ENCODE measurements at regions not wholly inside any gene's neighbourhood (a gene's known extent, or its start where the extent isn't known, plus 50 kb on each side); places are given as distances from the start of the nearest gene placed in this dataset.

DNA sequence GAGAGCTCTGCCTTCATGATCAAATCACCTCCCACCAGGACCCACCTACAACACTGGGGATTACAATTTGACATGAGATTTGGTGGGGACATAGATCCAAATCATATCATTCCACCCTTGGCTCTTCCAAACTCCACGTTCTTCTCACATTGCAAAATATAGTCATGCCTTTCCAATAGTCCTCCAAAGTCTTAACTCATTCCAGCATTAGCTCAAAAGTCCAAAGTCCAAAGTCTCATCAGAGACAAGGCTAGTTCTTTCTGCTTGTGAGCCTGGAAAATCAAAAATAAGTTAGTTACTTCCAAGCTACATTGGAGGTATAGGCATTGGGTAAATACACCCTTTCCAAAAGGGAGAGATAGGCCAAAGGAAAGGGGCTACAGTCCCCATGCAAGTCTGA is 186.9 kb upstream of the PAPPA start:
- intact Hi-C loops (cut with DNase I) = no loop called here
- TF ChIP-seq POLR2A (IDR thresholded peaks at IDR 0.05) = no peak
- TF ChIP-seq, protein P1, sequence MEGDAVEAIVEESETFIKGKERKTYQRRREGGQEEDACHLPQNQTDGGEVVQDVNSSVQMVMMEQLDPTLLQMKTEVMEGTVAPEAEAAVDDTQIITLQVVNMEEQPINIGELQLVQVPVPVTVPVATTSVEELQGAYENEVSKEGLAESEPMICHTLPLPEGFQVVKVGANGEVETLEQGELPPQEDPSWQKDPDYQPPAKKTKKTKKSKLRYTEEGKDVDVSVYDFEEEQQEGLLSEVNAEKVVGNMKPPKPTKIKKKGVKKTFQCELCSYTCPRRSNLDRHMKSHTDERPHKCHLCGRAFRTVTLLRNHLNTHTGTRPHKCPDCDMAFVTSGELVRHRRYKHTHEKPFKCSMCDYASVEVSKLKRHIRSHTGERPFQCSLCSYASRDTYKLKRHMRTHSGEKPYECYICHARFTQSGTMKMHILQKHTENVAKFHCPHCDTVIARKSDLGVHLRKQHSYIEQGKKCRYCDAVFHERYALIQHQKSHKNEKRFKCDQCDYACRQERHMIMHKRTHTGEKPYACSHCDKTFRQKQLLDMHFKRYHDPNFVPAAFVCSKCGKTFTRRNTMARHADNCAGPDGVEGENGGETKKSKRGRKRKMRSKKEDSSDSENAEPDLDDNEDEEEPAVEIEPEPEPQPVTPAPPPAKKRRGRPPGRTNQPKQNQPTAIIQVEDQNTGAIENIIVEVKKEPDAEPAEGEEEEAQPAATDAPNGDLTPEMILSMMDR (IDR thresholded peaks at IDR 0.05) = no peak
- 76 to 79% (median 76%) methylated on average over 1 of the region's 1 CpG for WGBS, 4 donors
- no peak for ATAC-seq
- DNase-seq = no peak
- no peaks in the 10 kb centered on the region for H3K4me1 ChIP-seq
- peaks cover 0 to 5% (median 0%) of the 10 kb centered on the region in 12 donors for H3K9me3 ChIP-seq
- H3K36me3 ChIP-seq = no peaks in the 10 kb centered on the region
- H3K27me3 ChIP-seq = no peaks in the 10 kb centered on the region
- no peak overlapping the region for H3K27ac ChIP-seq
- H3K4me3 ChIP-seq = no peak overlapping the region

DNA sequence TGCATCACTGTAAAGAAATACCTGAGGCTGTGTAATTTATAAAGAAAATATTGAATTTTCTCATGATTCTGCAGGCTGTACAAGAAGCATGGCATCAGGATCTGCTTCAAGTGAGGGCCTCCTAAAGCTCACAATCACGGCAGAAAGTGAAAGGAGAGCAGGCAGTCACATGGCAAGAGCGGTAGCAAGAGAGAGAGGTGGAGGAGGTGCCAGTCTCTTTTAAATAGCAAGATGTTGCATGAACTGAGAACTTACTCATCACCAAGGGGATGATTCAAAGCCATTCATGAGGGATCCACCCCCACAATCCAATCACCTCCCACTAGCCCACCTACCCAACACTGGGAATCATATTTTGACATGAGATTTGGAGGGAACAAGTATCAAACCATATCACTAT is 184.5 kb upstream of the PAPPA start:
- no peak overlapping the region for H3K4me3 ChIP-seq
- 73 to 85% (median 77%) methylated on average over 2 of the region's 2 CpGs for WGBS, 4 donors
- ATAC-seq = no peak
- H3K27ac ChIP-seq = no peak overlapping the region
- H3K4me1 ChIP-seq = no peaks in the 10 kb centered on the region
- no peak for TF ChIP-seq POLR2A (IDR thresholded peaks at IDR 0.05)
- TF ChIP-seq, protein P1 (IDR thresholded peaks at IDR 0.05) = no peak
- no peaks in the 10 kb centered on the region for H3K9me3 ChIP-seq
- no peak for DNase-seq
- no peaks in the 10 kb centered on the region for H3K27me3 ChIP-seq
- intact Hi-C loops (cut with DNase I) = no loop called here
- no peaks in the 10 kb centered on the region for H3K36me3 ChIP-seq

DNA sequence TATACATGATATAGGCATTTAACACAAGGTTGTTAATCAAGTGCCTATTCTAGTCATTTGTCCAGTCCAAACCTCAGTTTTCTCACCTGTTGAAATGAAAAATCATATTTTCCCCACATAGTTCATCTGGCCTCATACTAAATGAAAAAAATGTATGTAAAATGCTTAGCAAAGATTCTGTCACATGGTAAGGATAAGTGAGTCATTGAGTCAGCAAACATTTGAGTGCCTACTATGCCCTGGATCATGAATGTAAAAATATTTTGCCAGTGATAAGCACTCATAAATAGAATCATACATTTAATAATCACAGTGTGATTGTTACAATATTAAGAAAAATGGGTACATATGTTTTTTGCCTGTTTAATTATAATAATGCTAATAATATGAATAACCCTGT is 181.2 kb upstream of the PAPPA start:
- Histone ChIP-seq H3K36me3 (no peaks in the 10 kb centered on the region), H3K4me1 (no peaks in the 10 kb centered on the region), H3K27me3 (no peaks in the 10 kb centered on the region), H3K4me3 (no peak overlapping the region), H3K27ac (no peak overlapping the region), H3K9me3 (peaks cover 0 to 5% (median 0%) of the 10 kb centered on the region in 12 donors)
- no peak for DNase-seq
- intact Hi-C loops (cut with DNase I) = no loop called here
- TF ChIP-seq, protein P1 (IDR thresholded peaks at IDR 0.05) = no peak
- no peak for TF ChIP-seq POLR2A (IDR thresholded peaks at IDR 0.05)
- ATAC-seq = no peak

DNA sequence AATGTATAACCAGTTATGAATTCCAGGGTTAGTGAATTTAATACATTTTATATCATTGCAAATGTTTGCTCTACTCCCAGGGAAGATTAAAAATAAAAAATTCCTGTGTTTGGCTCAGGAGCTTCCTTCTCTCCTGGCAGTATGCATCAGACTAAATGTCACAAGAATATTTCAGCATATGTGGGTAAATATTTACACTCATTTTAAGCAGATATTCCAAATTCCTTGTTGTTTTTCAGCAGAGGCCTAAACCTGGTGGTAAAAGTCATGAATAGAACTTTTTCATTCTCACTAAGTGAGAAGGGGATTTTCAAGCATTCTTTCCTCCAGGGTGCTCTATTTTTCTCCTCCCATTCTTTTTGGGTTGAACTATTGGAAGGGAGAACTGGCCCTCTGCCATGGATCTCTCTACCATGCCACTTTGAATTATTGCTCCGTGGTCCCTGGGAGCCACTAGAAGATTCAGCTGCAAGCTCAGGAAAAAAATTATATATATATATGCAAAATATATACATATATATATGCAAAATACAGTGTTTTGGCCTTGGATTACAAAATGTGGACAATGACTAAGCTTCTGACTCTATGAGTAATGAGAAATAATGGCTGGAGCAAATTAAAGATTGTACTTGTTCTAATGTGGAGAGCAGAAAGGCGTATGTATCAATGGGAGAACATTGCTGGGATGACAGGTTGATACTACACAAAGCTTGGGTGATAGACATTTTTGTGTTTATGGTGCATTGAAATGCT is 180.6 kb upstream of the PAPPA start:
- 73 to 84% (median 77%) methylated on average over 2 of the region's 2 CpGs for WGBS, 4 donors
- no peaks in the 10 kb centered on the region for H3K4me1 ChIP-seq
- no peak overlapping the region for H3K4me3 ChIP-seq
- no peak for DNase-seq
- no peak overlapping the region for H3K27ac ChIP-seq
- no peak for ATAC-seq
- TF ChIP-seq, protein P1 (IDR thresholded peaks at IDR 0.05) = no peak
- no peak for TF ChIP-seq POLR2A (IDR thresholded peaks at IDR 0.05)
- intact Hi-C loops (cut with DNase I) = no loop called here
- H3K27me3 ChIP-seq = no peaks in the 10 kb centered on the region
- H3K9me3 ChIP-seq = peaks cover 0 to 5% (median 0%) of the 10 kb centered on the region in 12 donors
- no peaks in the 10 kb centered on the region for H3K36me3 ChIP-seq
